OCI-LY1 (cell line): ENCODE measurements at regions not wholly inside any gene's neighbourhood (a gene's known extent, or its start where the extent isn't known, plus 50 kb on each side); places are given as distances from the start of the nearest gene placed in this dataset.

Experiments
- H2AFZ ChIP-seq: fragments of 200-600 bp; sonication (generic), shearing (Covaris generic); 2 replicates; pipeline ENCODE4 v1.6.0; 2014; ENCODE audit warnings: antibody characterized with exemption, mild to moderate bottlenecking, low read length
- H3F3A ChIP-seq: fragments of 200-600 bp; sonication (generic), shearing (Covaris generic); 2 replicates; pipeline ENCODE4 v1.6.0; 2014; ENCODE audit warnings: mild to moderate bottlenecking, antibody characterized with exemption, low read length, moderate library complexity; ENCODE audit not compliant: insufficient read depth
- H3K27ac ChIP-seq: fragments of 200-600 bp; sonication (generic); 2 replicates; pipeline ENCODE4 v1.5.1; 2014; ENCODE audit warnings: low read length, mixed run types, mild to moderate bottlenecking, low read depth; ENCODE audit not compliant: poor library complexity, severe bottlenecking
- H3K27me3 ChIP-seq: fragments of 200-600 bp; sonication (generic); 2 replicates; pipeline ENCODE4 v1.6.0; 2014; ENCODE audit warnings: antibody characterized with exemption, mild to moderate bottlenecking, low read length, moderate library complexity; ENCODE audit not compliant: insufficient read depth
- H3K36me3 ChIP-seq: fragments of 200-600 bp; sonication (generic); 2 replicates; pipeline ENCODE4 v1.6.1; 2014; ENCODE audit warnings: mild to moderate bottlenecking, antibody characterized with exemption, low read length, moderate library complexity, mixed read lengths; ENCODE audit not compliant: insufficient read depth
- H3K4me1 ChIP-seq: fragments of 200-600 bp; sonication (generic); 2 replicates; pipeline ENCODE4 v1.5.1; 2014; ENCODE audit warnings: mild to moderate bottlenecking, low read length, moderate library complexity; ENCODE audit not compliant: insufficient read depth, severe bottlenecking
- H3K4me2 ChIP-seq: fragments of 200-600 bp; sonication (generic), shearing (Covaris generic); 2 replicates; pipeline ENCODE4 v1.6.1; 2014; ENCODE audit warnings: low read length
- H3K4me3 ChIP-seq: fragments of 200-600 bp; sonication (generic); 2 replicates; pipeline ENCODE4 v1.5.1; 2014; ENCODE audit warnings: low read length, low read depth, mild to moderate bottlenecking, mixed read lengths; ENCODE audit not compliant: poor library complexity, severe bottlenecking
- H3K79me2 ChIP-seq: fragments of 200-600 bp; shearing (Covaris generic); 2 replicates; pipeline ENCODE4 v1.6.1; 2016; ENCODE audit warnings: mixed run types, low read length, mixed read lengths; ENCODE audit not compliant: insufficient read depth
- H3K9ac ChIP-seq: fragments of 200-600 bp; sonication (generic), shearing (Covaris generic); 2 replicates; pipeline ENCODE4 v1.6.1; 2014; ENCODE audit warnings: mild to moderate bottlenecking, low read length, mixed read lengths
- H3K9me2 ChIP-seq: fragments of 200-600 bp; sonication (generic), shearing (Covaris generic); 2 replicates; pipeline ENCODE4 v1.6.1; 2014; ENCODE audit warnings: low read depth, mild to moderate bottlenecking, low read length, mixed read lengths
- H3K9me3 ChIP-seq: fragments of 200-600 bp; shearing (Covaris generic); 2 replicates; pipeline ENCODE4 v1.6.1; 2014; ENCODE audit warnings: low read length, mixed read lengths
- H4K20me1 ChIP-seq: fragments of 200-600 bp; sonication (generic), shearing (Covaris generic); 2 replicates; pipeline ENCODE4 v1.6.0; 2016; ENCODE audit warnings: mild to moderate bottlenecking, low read length; ENCODE audit not compliant: insufficient read depth
- CTCF ChIP-seq: fragments of 200-600 bp; sonication (generic), shearing (Covaris generic); IDR thresholded peaks from 2 replicates; pipeline ENCODE4 v1.5.1; 2017; ENCODE audit warnings: mild to moderate bottlenecking, antibody characterized with exemption, low read length, moderate library complexity, mixed read lengths
- EZH2 ChIP-seq: fragments of 200-600 bp; sonication (generic), shearing (Covaris generic); IDR thresholded peaks from 2 replicates; pipeline ENCODE4 v1.8.0; 2017; ENCODE audit warnings: borderline replicate concordance, mixed run types, mild to moderate bottlenecking, antibody characterized with exemption, low read length, moderate library complexity, mixed read lengths

- Histone ChIP-seq H3K9me3 (no peaks in the 10 kb centered on the region), H3K4me3 (no peak overlapping the region), H3K9me2 (no peaks in the 10 kb centered on the region), H3K27me3 (no peaks in the 10 kb centered on the region; the same call in 1 of the 2 replicates), H3K36me3 (no peaks in the 10 kb centered on the region), H3K4me1 (no peaks in the 10 kb centered on the region), H3K4me2 (no peak overlapping the region), H2AFZ (no peak overlapping the region), H3F3A (no peaks in the 10 kb centered on the region), H3K9ac (no peak overlapping the region), H3K27ac (no peak overlapping the region), H4K20me1 (no peaks in the 10 kb centered on the region), H3K79me2 (no peaks in the 10 kb centered on the region)
- no peak for TF ChIP-seq CTCF
- TF ChIP-seq EZH2, result no peak
Observed at GRCh38 chr4:72993876-72994275, 75.6 kb downstream of the COX18 start.

DNA sequence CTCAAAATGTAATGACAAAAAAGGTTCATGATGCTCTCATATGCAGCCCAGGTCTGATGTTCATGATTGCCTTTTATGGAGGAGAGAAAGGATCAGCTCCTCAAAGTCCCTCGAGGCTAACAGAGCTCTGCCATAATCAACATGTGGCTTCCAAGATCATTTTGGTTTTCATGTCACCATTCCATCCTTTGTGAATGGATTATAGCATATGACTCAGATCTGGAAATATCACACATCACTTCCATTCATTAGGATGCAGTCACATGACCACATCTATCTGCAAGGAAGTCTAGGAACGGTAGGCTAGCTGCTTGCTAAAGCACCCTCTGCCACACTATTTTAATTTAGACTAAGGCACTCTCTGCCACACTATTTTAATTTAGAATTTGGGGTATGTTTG lies 77.6 kb downstream of the COX18 start:
- Histone ChIP-seq H3K9ac (no peak overlapping the region), H3K9me3 (no peaks in the 10 kb centered on the region), H3K4me1 (no peaks in the 10 kb centered on the region), H4K20me1 (no peaks in the 10 kb centered on the region), H3K79me2 (no peaks in the 10 kb centered on the region), H3K4me2 (no peak overlapping the region), H3K36me3 (no peaks in the 10 kb centered on the region), H3K27ac (no peak overlapping the region), H3K9me2 (no peaks in the 10 kb centered on the region), H2AFZ (no peak overlapping the region), H3K27me3 (no peaks in the 10 kb centered on the region; the same call in 1 of the 2 replicates), H3F3A (no peaks in the 10 kb centered on the region), H3K4me3 (no peak overlapping the region)
- no peak for TF ChIP-seq EZH2
- TF ChIP-seq CTCF, result no peak

- no peaks in the 10 kb centered on the region for H4K20me1 ChIP-seq
- no peak overlapping the region for H3K9ac ChIP-seq
- H3F3A ChIP-seq, result no peaks in the 10 kb centered on the region
- TF ChIP-seq EZH2 (no peak), CTCF (no peak)
- no peaks in the 10 kb centered on the region for H3K79me2 ChIP-seq
- no peaks in the 10 kb centered on the region for H3K9me2 ChIP-seq
- H3K4me2 ChIP-seq, result no peak overlapping the region
- H3K4me3 ChIP-seq, result no peak overlapping the region
- no peak overlapping the region for H3K27ac ChIP-seq
- no peaks in the 10 kb centered on the region for H3K9me3 ChIP-seq
- no peaks in the 10 kb centered on the region for H3K4me1 ChIP-seq
- H3K36me3 ChIP-seq, result no peaks in the 10 kb centered on the region
- no peak overlapping the region for H2AFZ ChIP-seq
- H3K27me3 ChIP-seq, result no peaks in the 10 kb centered on the region; the same call in 1 of the 2 replicates
Observed at GRCh38 chr4:72987741-72988729, 81.5 kb downstream of the COX18 start.
